ENCODE measurements at regions not wholly inside any gene's neighbourhood (a gene's known extent, or its start where the extent isn't known, plus 50 kb on each side); places are given as distances from the start of the nearest gene placed in this dataset.

GRCh38 chr2:161020437-161020836 lies 139.8 kb upstream of the TANK start:
- no peak for DNase-seq (ENCODE audit: low spot score)

GRCh38 chr2:161028581-161028980 lies 131.6 kb upstream of the TANK start:
- no peak for DNase-seq (ENCODE audit: low spot score)

- no peak for DNase-seq (ENCODE audit: low spot score)
Observed at GRCh38 chr2:161029321-161029720, 130.9 kb upstream of the TANK start.

- DNase-seq (ENCODE audit: low spot score), result peak; percentile 1
Observed at GRCh38 chr2:161030260-161031063, 129.8 kb upstream of the TANK start.

- DNase-seq (ENCODE audit: low spot score), result no peak
Observed at GRCh38 chr2:161031511-161031910, 128.7 kb upstream of the TANK start.

GRCh38 chr2:161032635-161033034 lies 127.6 kb upstream of the TANK start:
- DNase-seq (ENCODE audit: low spot score), result no peak

- no peak for DNase-seq (ENCODE audit: low spot score)
Observed at GRCh38 chr2:161033059-161033660, 127.1 kb upstream of the TANK start.

GRCh38 chr2:161036926-161037325 lies 123.3 kb upstream of the TANK start:
- DNase-seq (ENCODE audit: low spot score), result no peak

GRCh38 chr2:161039071-161039470 lies 121.2 kb upstream of the TANK start:
- no peak for DNase-seq (ENCODE audit: low spot score)

- DNase-seq (ENCODE audit: low spot score), result no peak
Observed at GRCh38 chr2:161041356-161041755, 118.9 kb upstream of the TANK start.

- no peak for DNase-seq (ENCODE audit: low spot score)
Observed at GRCh38 chr2:161042990-161043625, 117.1 kb upstream of the TANK start.

- no peak for DNase-seq (ENCODE audit: low spot score)
Observed at GRCh38 chr2:161044095-161044865, 115.9 kb upstream of the TANK start.

- DNase-seq (ENCODE audit: low spot score), result no peak
Observed at GRCh38 chr2:161044921-161045320, 115.3 kb upstream of the TANK start.

GRCh38 chr2:161045726-161046125 lies 114.5 kb upstream of the TANK start:
- DNase-seq (ENCODE audit: low spot score), result no peak

- no peak for DNase-seq (ENCODE audit: low spot score)
Observed at GRCh38 chr2:161046876-161047275, 113.4 kb upstream of the TANK start.

GRCh38 chr2:161048317-161048716 lies 111.9 kb upstream of the TANK start:
- DNase-seq (ENCODE audit: low spot score), result no peak

- no peak for DNase-seq (ENCODE audit: low spot score)
Observed at GRCh38 chr2:161049559-161049958, 110.7 kb upstream of the TANK start.

- DNase-seq (ENCODE audit: low spot score), result no peak
Observed at GRCh38 chr2:161052214-161052613, 108.0 kb upstream of the TANK start.

- DNase-seq (ENCODE audit: low spot score), result no peak
Observed at GRCh38 chr2:161055289-161055688, 104.9 kb upstream of the TANK start.

GRCh38 chr2:161059388-161059787 lies 100.8 kb upstream of the TANK start:
- no peak for DNase-seq (ENCODE audit: low spot score)

- DNase-seq (ENCODE audit: low spot score), result no peak
Observed at GRCh38 chr2:161061786-161062185, 98.4 kb upstream of the TANK start.

GRCh38 chr2:161063157-161063945 lies 96.9 kb upstream of the TANK start:
- DNase-seq (ENCODE audit: low spot score), result peak; percentile 58
